SK-N-SH (cell line): ENCODE measurements at regions not wholly inside any gene's neighbourhood (a gene's known extent, or its start where the extent isn't known, plus 50 kb on each side); places are given as distances from the start of the nearest gene placed in this dataset.

Experiments used
- CTCF ChIA-PET: fragments of 300-600, 350-600 bp; formaldehyde crosslinking; extraction: SDS; loops from one replicate; lab custom pipeline; 2021; lab: Yijun Ruan, JAX
- POLR2A ChIA-PET: fragments of 350-600 bp; sonication (Branson Sonifier 250); formaldehyde crosslinking; extraction: SDS; loops from one replicate; lab custom pipeline; 2020; ENCODE audit warnings: antibody characterized with exemption, inconsistent platforms; lab: Yijun Ruan, JAX
- DNase-seq: peaks from one replicate; pipeline ENCODE4 v3.0.0; 2012
- H2AFZ ChIP-seq: fragments of 200-600 bp; sonication (generic); 2 replicates; pipeline ENCODE4 v1.8.1; 2016; ENCODE audit warnings: antibody characterized with exemption, mild to moderate bottlenecking, low read depth
- H3F3A ChIP-seq: fragments of 200-600 bp; sonication (generic); replicated peaks from 2 replicates; pipeline ENCODE3; 2016; ENCODE audit warnings: antibody characterized with exemption, mild to moderate bottlenecking; ENCODE audit not compliant: insufficient read depth
- H3K27ac ChIP-seq, 2 experiments: fragments of 200-500 bp in 1 of 2; fragments of 200-600 bp in 1 of 2; sonication (Bioruptor generic) in 1 of 2; sonication (generic), shearing (Covaris generic) in 1 of 2; 2 replicates each; pipeline versions ENCODE4 v1.5.1 to v1.6.1; 2014 to 2016; ENCODE audit warnings: low read depth in 2 of 2, inconsistent platforms in 1 of 2, low read length in 1 of 2, mild to moderate bottlenecking in 1 of 2, mixed read lengths in 1 of 2
- H3K27me3 ChIP-seq: fragments of 200-600 bp; sonication (generic), shearing (Covaris generic); 2 replicates; pipeline ENCODE4 v1.6.1; 2016; ENCODE audit warnings: mixed run types; ENCODE audit not compliant: insufficient read depth
- H3K36me3 ChIP-seq, 2 experiments: fragments of 200-500 bp in 1 of 2; fragments of 200-600 bp in 1 of 2; sonication (Bioruptor generic) in 1 of 2; sonication (generic) in 1 of 2; replicated peaks in 1 of 2; 2 replicates each; pipeline versions ENCODE3 to v1.5.1; 2014 to 2016; ENCODE audit warnings: low read length in 1 of 2, mild to moderate bottlenecking in 1 of 2; ENCODE audit not compliant: insufficient read depth in 2 of 2, control insufficient read depth in 1 of 2
- H3K4me1 ChIP-seq, 2 experiments: fragments of 200-500 bp in 1 of 2; fragments of 200-600 bp in 1 of 2; sonication (Bioruptor generic) in 1 of 2; sonication (generic), shearing (Covaris generic) in 1 of 2; 2 replicates each; pipeline versions ENCODE4 v1.5.1 to v1.6.1; 2014 to 2016; ENCODE audit warnings: low read depth in 1 of 2, low read length in 1 of 2, mixed run types in 1 of 2; ENCODE audit not compliant: insufficient read depth in 2 of 2, control insufficient read depth in 1 of 2
- H3K4me2 ChIP-seq: fragments of 200-600 bp; sonication (generic), shearing (Covaris generic); 2 replicates; pipeline ENCODE4 v1.6.1; 2017; ENCODE audit warnings: mixed run types
- H3K4me3 ChIP-seq, 2 experiments: fragments of 200-500 bp in 1 of 2; fragments of 200-600 bp in 1 of 2; sonication (Bioruptor generic) in 1 of 2; sonication (generic), shearing (Covaris generic) in 1 of 2; 2 replicates each; pipeline versions ENCODE4 v1.5.1 to v1.8.1; 2014 to 2016; ENCODE audit warnings: low read depth in 2 of 2, inconsistent platforms in 1 of 2, low read length in 1 of 2, mild to moderate bottlenecking in 1 of 2, mixed read lengths in 1 of 2, moderate library complexity in 1 of 2
- H3K79me2 ChIP-seq: fragments of 200-600 bp; sonication (generic); 2 replicates; pipeline ENCODE4 v1.8.1; 2017; ENCODE audit warnings: mild to moderate bottlenecking; ENCODE audit not compliant: insufficient read depth
- H3K9ac ChIP-seq: fragments of 200-600 bp; sonication (generic); 2 replicates; pipeline ENCODE4 v1.6.1; 2017; ENCODE audit warnings: mixed run types
- H3K9me2 ChIP-seq: fragments of 200-600 bp; sonication (generic); 2 replicates; pipeline ENCODE4 v1.6.1; 2017; ENCODE audit warnings: mixed run types
- H3K9me3 ChIP-seq: fragments of 200-600 bp; sonication (generic); 2 replicates; pipeline ENCODE4 v1.6.1; 2017; ENCODE audit warnings: mixed run types, mild to moderate bottlenecking, moderate library complexity
- H4K20me1 ChIP-seq: fragments of 200-600 bp; sonication (generic); 2 replicates; pipeline ENCODE4 v1.6.1; 2017; ENCODE audit warnings: mild to moderate bottlenecking, mixed run types; ENCODE audit not compliant: insufficient read depth
- CHD2 ChIP-seq: fragments of 150-350 bp; IDR thresholded peaks from 2 replicates; pipeline ENCODE4 v1.6.1; 2018; ENCODE audit warnings: low read length; ENCODE audit not compliant: partially characterized antibody
- FOSL2 ChIP-seq: IDR thresholded peaks from 2 replicates; pipeline ENCODE4 v1.4.0; 2012; ENCODE audit warnings: low read depth, mild to moderate bottlenecking, moderate library complexity, borderline replicate concordance
- GABPA ChIP-seq: IDR thresholded peaks from 2 replicates; pipeline ENCODE4 v1.4.0; 2012; ENCODE audit warnings: low read depth, mild to moderate bottlenecking
- IRF3 ChIP-seq: fragments of 150-350 bp; IDR thresholded peaks from 2 replicates; pipeline ENCODE4 v1.6.1; 2016; ENCODE audit warnings: mild to moderate bottlenecking, low read depth, low read length
- PBX3 ChIP-seq: IDR thresholded peaks from 2 replicates; pipeline ENCODE4; 2012
- RAD21 ChIP-seq: IDR thresholded peaks from 2 replicates; pipeline ENCODE4 v1.6.1; 2012; ENCODE audit warnings: mild to moderate bottlenecking, low read length
- RCOR1 ChIP-seq: fragments of 150-350 bp; IDR thresholded peaks from 2 replicates; pipeline ENCODE4 v1.6.1; 2017; ENCODE audit warnings: antibody characterized with exemption, low read length
- REST ChIP-seq: IDR thresholded peaks from 2 replicates; pipeline ENCODE4 v1.6.1; 2012; ENCODE audit warnings: mild to moderate bottlenecking, low read depth, low read length, moderate library complexity
- YY1 ChIP-seq: IDR thresholded peaks from 2 replicates; pipeline ENCODE4 v1.4.0; 2012; ENCODE audit warnings: low read depth, mild to moderate bottlenecking
- WGBS: methylation state at CpG from one replicate; pipeline ENCODE4 v1.1.6; 2017; ENCODE audit warnings: low lambda C conversion rate; 5-methylcytosine and 5-hydroxymethylcytosine counted together

- H3K27ac ChIP-seq: no peak overlapping the region
- no peaks in the 10 kb centered on the region for H3F3A ChIP-seq
- TF ChIP-seq IRF3 (no peak), PBX3 (no peak), REST (no peak), FOSL2 (no peak), YY1 (no peak), RCOR1 (no peak), CHD2 (no peak), GABPA (no peak), RAD21 (no peak)
- H3K9me2 ChIP-seq: no peaks in the 10 kb centered on the region
- POLR2A ChIA-PET: no interaction called here
- 0 out of 2 replicates have a peak, but pooled peaks cover 3% of the 10 kb centered on the region for H3K9me3 ChIP-seq
- peaks cover 0 to 18% of the 10 kb centered on the region in 2 experiments; a peak in 1 of 4 replicates for H3K4me1 ChIP-seq
- H4K20me1 ChIP-seq: no peaks in the 10 kb centered on the region
- H3K36me3 ChIP-seq: no peaks in the 10 kb centered on the region
- no peak overlapping the region for H3K4me3 ChIP-seq
- no peaks in the 10 kb centered on the region for H3K79me2 ChIP-seq
- H3K4me2 ChIP-seq: no peak overlapping the region
- CTCF ChIA-PET: interaction anchor here (5.2 kb wide), 1 partner anchor 262 kb away, joined by 103 read pairs; no protein-coding TSS in a partner anchor
- H2AFZ ChIP-seq: no peak overlapping the region
- 5% methylated on average over 2 of the region's 2 CpGs for WGBS
- H3K27me3 ChIP-seq: peaks cover 6% of the 10 kb centered on the region; the same call in 1 of the 2 replicates
- no peak overlapping the region for H3K9ac ChIP-seq
- no peak for DNase-seq
Observed at GRCh38 chr22:49307481-49307830, 520.2 kb downstream of the BRD1 start.
